Left kidney (tissue), 1 donor: ENCODE measurements at regions not wholly inside any gene's neighbourhood (a gene's known extent, or its start where the extent isn't known, plus 50 kb on each side); places are given as distances from the start of the nearest gene placed in this dataset.
"Not testable (repeated sequence)": the region's sequence is repeated elsewhere in the genome, so short reads cannot be mapped to it uniquely, and the experiment has no call there.

Experiments
- DNase-seq: peaks from one replicate; pipeline ENCODE4 v3.0.0-alpha.2; 2013

- DNase-seq: no peak
These were observed 213.7 kb downstream of the PDCD6IP start for GRCh38 chr3:34012102-34012461.

GRCh38 chr3:34013818-34014570, 215.6 kb downstream of the PDCD6IP start:
- no peak for DNase-seq

- DNase-seq: no peak
These were observed 217.0 kb downstream of the PDCD6IP start for GRCh38 chr3:34015204-34016142.

- no peak for DNase-seq
These were observed 218.6 kb downstream of the PDCD6IP start for GRCh38 chr3:34016925-34017587.

- DNase-seq: no peak
These were observed 219.3 kb downstream of the PDCD6IP start for GRCh38 chr3:34017757-34018156.

GRCh38 chr3:34019158-34019557, 220.7 kb downstream of the PDCD6IP start:
- DNase-seq: no peak

- no peak for DNase-seq
These were observed 221.7 kb downstream of the PDCD6IP start for GRCh38 chr3:34020170-34020569.

GRCh38 chr3:34020726-34021680, 222.6 kb downstream of the PDCD6IP start:
- no peak for DNase-seq

GRCh38 chr3:34022147-34022546, 223.7 kb downstream of the PDCD6IP start:
- no peak for DNase-seq

- DNase-seq: no peak
These were observed 226.2 kb downstream of the PDCD6IP start for GRCh38 chr3:34024447-34025240.

GRCh38 chr3:34033839-34034238, 235.4 kb downstream of the PDCD6IP start:
- DNase-seq: no peak

- DNase-seq: no peak
These were observed 236.4 kb downstream of the PDCD6IP start for GRCh38 chr3:34034840-34035239.

- DNase-seq: no peak
These were observed 237.3 kb downstream of the PDCD6IP start for GRCh38 chr3:34035775-34036174.

- no peak for DNase-seq
These were observed 238.8 kb downstream of the PDCD6IP start for GRCh38 chr3:34037260-34037659.

- DNase-seq: no peak
These were observed 239.7 kb downstream of the PDCD6IP start for GRCh38 chr3:34038131-34038530.

- no peak for DNase-seq
These were observed 247.7 kb downstream of the PDCD6IP start for GRCh38 chr3:34046154-34046553.

- DNase-seq: no peak
These were observed 255.2 kb downstream of the PDCD6IP start for GRCh38 chr3:34053626-34054025.

GRCh38 chr3:34056181-34056910, 257.9 kb downstream of the PDCD6IP start:
- DNase-seq: no peak

- DNase-seq: no peak
These were observed 258.5 kb downstream of the PDCD6IP start for GRCh38 chr3:34056951-34057390.

- DNase-seq: not testable (repeated sequence)
These were observed 262.6 kb downstream of the PDCD6IP start for GRCh38 chr3:34060995-34061394.
